ENCODE measurements at regions not wholly inside any gene's neighbourhood (a gene's known extent, or its start where the extent isn't known, plus 50 kb on each side); places are given as distances from the start of the nearest gene placed in this dataset.

- TF ChIP-seq CTCF (IDR thresholded peaks at IDR 0.05) (no peak), ZFX (IDR thresholded peaks at IDR 0.05; ENCODE audit: borderline replicate concordance) (no peak)
These were observed 61.2 kb upstream of the ODAD2 start for GRCh38 chr10:28060031-28060607.

All from 22Rv1 (cell line).